Astrocyte of the cerebellum (primary cell): ENCODE measurements at regions not wholly inside any gene's neighbourhood (a gene's known extent, or its start where the extent isn't known, plus 50 kb on each side); places are given as distances from the start of the nearest gene placed in this dataset.

Source experiments
- DNase-seq: peaks from one replicate; pipeline ENCODE4 v3.0.0-alpha.2; 2011; ENCODE audit warnings: low read depth
- H3K4me3 ChIP-seq: 2 replicates; pipeline ENCODE4 v1.5.1; 2011; ENCODE audit warnings: mild to moderate bottlenecking, low read depth, low read length, moderate library complexity
- in situ Hi-C: cut with HindIII; loops from 2 replicates; pipeline ENCODE4 v1.10.0; 2017; ENCODE audit warnings: low sequenced_read_pairs
- TF ChIP-seq, protein P1 (sequence below): IDR thresholded peaks from 2 replicates; pipeline ENCODE4 v1.5.1; 2012; ENCODE audit warnings: low read length, low read depth, moderate library complexity, mild to moderate bottlenecking; ENCODE audit errors: missing control alignments

DNA sequence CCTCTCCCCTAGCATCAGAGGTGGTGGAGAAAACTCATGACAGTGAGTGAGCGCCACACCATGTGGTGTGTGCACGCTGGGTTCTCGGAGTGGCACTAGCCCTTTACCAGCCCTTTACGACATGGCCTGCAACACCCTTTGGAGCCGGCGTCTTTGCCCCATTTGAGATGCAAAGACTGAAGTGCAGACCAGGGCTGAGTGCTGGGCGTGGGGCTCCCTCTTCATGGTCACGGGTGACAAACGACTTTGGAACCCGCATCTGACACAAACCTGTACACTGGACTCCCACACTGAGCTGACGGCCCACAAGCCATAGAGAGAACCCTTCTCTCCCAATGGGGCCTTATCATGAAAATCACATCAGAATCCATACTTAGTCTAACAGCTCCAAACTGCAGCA, 76.8 kb upstream of the ALDH1L1 start:
- DNase-seq, result no peak
- TF ChIP-seq, protein P1, sequence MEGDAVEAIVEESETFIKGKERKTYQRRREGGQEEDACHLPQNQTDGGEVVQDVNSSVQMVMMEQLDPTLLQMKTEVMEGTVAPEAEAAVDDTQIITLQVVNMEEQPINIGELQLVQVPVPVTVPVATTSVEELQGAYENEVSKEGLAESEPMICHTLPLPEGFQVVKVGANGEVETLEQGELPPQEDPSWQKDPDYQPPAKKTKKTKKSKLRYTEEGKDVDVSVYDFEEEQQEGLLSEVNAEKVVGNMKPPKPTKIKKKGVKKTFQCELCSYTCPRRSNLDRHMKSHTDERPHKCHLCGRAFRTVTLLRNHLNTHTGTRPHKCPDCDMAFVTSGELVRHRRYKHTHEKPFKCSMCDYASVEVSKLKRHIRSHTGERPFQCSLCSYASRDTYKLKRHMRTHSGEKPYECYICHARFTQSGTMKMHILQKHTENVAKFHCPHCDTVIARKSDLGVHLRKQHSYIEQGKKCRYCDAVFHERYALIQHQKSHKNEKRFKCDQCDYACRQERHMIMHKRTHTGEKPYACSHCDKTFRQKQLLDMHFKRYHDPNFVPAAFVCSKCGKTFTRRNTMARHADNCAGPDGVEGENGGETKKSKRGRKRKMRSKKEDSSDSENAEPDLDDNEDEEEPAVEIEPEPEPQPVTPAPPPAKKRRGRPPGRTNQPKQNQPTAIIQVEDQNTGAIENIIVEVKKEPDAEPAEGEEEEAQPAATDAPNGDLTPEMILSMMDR, result no peak
- no peak overlapping the region for H3K4me3 ChIP-seq
- in situ Hi-C loops, result no loop called here

DNA sequence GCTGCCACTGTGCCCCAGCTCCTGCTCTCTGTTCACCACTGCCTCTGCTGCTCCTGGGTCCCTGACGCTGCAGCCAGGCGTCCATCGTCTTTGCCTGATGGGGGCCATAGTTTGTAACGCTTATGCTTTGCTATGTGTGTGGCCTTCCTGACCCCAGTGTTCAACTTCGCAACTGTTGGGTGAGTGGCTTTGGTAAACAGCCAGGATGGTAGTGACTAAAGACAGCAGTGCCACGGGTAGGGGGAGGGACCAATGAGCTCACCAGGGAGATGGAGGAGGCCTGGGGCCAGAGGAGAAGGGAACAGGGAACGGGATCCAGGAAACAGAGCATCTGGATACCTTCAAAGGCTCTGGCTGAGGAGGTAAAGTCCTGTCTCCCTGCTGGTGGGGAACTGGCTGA, 75.9 kb upstream of the ALDH1L1 start:
- TF ChIP-seq, protein P1, result no peak
- DNase-seq, result no peak
- in situ Hi-C loops, result no loop called here
- H3K4me3 ChIP-seq, result no peak overlapping the region

DNA sequence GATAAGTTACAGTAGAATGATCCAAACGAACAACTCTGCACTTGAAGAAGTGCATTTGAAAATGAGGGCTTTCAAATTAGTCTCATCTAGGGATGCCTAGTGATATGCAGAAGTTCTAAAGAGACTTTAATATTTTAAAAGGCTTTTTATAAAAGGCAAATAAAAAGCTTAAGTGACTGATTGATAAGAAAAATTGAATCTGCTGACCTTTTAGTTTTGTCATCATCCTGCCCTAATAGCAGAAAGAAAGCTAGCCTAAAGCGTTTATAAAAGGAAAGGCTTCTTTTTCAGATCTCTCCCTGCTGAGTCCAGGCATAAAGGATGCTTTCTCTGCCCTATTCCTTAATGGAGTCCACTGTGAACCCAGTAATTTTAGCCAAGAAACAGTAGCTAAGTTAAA, 72.7 kb upstream of the ALDH1L1 start:
- no peak overlapping the region for H3K4me3 ChIP-seq
- DNase-seq, result no peak
- in situ Hi-C loops, result no loop called here
- TF ChIP-seq, protein P1, result no peak

DNA sequence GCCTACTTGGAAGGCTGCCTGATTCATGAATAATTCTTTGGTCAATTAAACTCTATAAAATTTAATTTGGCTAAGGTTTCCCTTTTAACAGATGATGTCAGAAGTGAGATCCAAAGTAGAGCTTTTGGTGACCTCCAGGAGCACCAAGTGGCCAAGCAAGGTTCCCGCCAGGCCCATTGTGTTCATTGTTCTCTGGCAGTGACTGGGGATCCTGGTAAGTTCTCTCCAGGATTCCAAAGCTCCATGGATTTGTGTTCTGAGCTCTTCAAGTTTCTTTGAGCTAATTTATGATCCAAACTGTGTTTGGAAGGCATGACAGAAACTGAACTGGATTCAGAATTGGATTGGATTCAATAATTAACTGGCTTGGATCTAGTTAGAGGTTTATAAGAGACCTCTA, 72.0 kb upstream of the ALDH1L1 start:
- in situ Hi-C loops, result no loop called here
- no peak for DNase-seq
- H3K4me3 ChIP-seq, result no peak overlapping the region
- TF ChIP-seq, protein P1, result no peak

DNA sequence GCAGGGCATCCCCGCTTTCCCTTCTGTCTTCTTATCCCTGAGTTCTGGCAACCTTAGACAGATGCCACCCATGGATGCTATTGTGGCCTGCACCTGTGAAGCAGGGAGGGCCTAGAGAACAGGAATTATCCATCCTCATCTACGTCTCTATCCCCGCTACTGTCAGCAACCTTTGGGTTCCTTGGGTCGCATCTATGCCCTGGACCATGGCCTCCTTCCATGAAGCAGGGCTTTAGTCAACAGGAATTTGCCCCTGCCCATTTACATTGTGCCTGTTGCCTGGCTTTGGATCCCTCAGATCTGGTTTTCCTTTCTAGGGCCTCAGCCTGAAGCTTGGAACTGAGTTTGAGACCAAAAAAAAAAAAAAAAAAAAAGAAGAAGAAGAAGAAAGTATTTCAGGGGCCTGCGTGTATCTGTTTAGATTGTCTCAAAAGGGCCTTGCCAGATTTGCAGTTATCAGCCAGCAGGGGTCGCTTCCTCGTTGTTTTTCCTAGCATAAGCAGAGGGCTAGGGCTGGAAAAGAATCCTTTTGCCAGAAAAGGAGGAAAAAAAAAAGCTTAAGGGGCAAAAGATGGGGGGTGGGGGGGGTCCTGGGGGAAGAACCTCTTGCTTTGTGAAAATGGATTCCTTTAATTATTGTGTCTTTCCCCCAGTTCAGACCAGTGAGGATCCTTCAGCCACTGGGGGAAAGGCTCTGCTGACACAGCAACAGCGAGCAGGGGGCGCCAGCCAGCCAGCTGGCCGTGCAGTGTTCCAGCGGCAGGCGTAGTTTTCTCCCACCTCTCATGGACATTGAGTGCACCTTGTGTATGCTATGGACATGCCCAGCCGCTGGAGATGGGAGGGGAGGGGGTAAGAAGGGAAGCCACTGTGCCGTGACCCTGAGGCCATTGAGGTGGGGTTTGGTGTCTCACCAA, 65.7 kb upstream of the ALDH1L1 start:
- TF ChIP-seq, protein P1, result peak; percentile 47
- no peak overlapping the region for H3K4me3 ChIP-seq
- in situ Hi-C loops, result no loop called here
- peak; percentile 51 for DNase-seq
